ENCODE measurements at regions not wholly inside any gene's neighbourhood (a gene's known extent, or its start where the extent isn't known, plus 50 kb on each side); places are given as distances from the start of the nearest gene placed in this dataset.
"Not testable (repeated sequence)": the region's sequence is repeated elsewhere in the genome, so short reads cannot be mapped to it uniquely, and the experiment has no call there.

DNA sequence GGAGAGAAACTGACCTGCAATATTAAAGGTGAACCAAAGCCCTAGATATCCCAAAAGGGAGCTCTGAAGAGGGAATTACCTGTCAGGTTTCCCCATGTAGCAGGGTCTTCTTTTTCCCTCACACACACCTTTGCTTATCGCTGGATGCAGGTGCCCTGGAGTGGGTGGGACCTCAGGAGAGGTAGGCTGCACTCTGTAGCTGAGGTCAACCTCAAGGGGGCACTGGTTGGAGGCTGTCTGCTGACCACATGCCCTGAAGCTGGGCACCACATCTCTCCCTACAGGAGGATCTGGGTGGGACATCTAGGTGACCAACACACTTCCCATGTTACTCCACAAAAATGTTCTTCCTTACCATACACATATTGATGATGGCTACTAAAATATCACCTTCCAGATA lies 298.7 kb upstream of the USP25 start:
- no peak for DNase-seq (ENCODE audit: low spot score)

- DNase-seq (ENCODE audit: low spot score): no peak
These were observed 296.7 kb upstream of the USP25 start for GRCh38 chr21:15433091-15433490.

DNA sequence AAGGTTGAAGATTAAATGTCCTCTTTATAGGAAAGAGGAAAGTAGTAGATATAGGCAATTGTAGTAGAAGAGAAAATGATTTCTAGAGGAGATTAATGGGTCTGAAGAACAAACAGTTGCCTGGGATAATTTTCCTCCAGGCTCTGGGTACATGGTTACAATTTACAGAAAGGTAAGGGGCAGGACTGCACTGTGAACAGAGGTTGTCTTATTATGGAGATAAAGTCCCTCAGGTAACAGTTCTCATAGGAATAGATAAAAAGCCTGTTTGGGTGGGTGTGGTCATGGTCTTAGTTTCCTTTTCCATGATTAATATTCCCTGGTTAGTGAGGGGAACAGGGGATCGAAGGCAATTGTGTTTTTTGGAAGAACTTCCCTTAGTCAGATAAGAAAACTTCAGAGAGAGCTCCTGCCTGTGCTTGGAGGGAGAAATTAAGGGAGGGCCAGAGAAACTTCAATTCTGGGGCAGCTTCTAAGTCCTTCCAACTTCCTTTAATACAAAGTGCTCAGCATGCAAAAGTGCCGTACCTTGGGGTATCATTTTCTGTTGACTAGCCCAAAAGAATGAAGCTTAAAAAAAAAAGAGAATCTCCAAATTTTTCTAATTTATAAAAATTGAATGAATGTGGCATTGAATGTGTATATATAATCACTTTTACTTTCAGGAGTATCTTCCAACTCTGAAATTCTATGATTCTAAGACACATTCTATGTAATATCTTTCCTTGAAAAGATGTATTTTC lies 295.4 kb upstream of the USP25 start:
- DNase-seq (ENCODE audit: low spot score): no peak

DNA sequence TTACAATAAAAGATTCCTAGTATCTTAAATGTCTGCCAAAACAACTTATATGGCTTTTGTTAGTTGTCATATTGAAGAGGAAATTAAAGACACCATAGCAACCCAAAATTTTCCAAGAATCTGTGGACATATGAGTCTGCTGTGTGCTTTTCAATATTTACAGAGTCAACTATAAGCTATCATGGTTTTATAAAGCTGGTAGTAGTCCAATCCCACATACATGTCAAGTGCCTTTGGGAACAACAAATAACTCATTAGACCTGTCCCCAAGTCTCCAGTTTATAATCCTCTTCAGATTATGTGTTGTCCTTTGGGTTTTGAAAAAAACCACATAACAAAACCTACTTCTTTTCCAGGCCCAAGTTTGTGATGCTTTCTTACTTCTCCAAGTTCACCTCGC lies 293.8 kb upstream of the USP25 start:
- no peak for DNase-seq (ENCODE audit: low spot score)

DNA sequence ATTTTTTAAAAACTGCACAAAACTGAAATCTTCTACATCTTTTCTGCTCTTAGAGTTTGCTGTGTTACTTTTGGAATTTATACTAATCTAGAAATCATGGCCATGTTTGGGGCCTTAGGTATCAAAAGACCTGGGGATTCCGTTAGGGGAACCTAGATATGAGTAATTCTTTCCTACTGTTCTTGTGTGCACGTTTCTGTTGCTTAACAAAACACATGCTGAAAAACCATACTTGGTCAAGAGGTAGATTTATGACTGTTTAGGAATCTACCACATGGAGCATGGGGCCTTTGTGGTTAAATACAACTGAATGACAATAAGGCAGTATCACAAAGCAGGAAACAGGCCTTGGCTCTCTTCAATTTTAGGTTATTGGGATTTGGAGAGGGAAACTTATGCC lies 291.9 kb upstream of the USP25 start:
- no peak for DNase-seq (ENCODE audit: low spot score)

GRCh38 chr21:15439726-15440125 lies 290.1 kb upstream of the USP25 start:
- no peak for DNase-seq (ENCODE audit: low spot score)

DNA sequence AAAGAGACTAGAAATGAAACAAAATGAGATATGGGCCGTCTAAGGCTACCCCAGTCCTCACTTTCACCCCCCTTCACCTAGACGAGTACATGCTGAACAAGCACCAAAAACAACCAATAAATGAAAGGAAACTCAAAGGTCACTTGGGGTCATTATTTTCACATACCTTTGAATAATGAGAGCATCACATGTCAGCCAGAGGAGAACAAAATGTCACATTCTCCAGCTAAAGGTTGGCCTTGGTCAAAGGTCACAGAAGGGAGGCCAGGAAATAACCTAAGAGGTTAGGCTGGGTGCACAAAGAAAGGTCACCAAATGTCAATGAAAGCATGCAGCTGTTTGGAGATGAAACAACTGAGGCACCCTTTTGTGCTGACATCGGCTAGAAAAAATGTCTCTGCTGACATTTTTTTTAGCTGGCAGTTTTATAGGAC lies 288.7 kb upstream of the USP25 start:
- no peak for DNase-seq (ENCODE audit: low spot score)

- no peak for DNase-seq (ENCODE audit: low spot score)
These were observed 287.8 kb upstream of the USP25 start for GRCh38 chr21:15441992-15442391.

- DNase-seq (ENCODE audit: low spot score): no peak
These were observed 286.9 kb upstream of the USP25 start for GRCh38 chr21:15442743-15443469.

- DNase-seq (ENCODE audit: low spot score): no peak
These were observed 286.1 kb upstream of the USP25 start for GRCh38 chr21:15443740-15444117.

DNA sequence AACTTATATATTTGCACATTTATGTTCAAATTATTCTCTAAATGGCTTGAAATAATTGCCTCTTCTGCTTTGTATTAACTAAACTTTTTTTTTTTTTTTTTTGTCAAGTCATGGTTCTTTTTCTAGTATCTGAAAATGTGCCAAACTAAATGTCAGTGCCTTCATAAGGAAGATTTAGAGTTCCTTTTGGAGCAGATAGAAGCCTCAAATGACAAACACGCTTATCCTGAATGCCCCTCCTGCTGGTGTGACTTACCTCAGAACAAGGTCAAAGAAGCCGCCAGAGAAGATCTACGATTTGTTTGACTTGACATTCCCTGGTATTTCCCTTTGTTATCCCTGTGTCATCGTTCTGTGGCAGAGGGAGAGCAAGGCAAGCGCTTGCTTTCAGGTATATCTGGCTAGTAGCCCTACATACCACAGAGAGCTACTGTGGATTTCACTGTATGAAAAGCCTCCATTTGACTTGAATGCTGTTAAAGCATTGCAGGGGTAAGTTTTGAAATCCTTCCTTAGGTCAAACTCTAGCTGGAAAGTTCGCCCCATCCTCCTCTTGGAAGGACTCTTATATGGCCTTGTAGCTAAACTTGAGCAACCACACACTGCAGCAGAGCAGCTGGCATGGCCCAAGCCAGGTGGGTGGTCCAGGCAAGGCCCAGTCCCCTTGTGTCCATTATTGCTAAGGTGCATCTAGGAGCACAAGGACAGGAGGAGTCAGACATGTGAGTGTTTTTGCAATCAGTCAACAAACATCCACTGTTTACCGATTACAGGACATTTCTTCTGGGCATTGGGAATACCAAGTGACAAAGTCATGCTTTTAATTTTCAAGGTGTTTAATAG lies 285.4 kb upstream of the USP25 start:
- DNase-seq (ENCODE audit: low spot score): no peak

DNA sequence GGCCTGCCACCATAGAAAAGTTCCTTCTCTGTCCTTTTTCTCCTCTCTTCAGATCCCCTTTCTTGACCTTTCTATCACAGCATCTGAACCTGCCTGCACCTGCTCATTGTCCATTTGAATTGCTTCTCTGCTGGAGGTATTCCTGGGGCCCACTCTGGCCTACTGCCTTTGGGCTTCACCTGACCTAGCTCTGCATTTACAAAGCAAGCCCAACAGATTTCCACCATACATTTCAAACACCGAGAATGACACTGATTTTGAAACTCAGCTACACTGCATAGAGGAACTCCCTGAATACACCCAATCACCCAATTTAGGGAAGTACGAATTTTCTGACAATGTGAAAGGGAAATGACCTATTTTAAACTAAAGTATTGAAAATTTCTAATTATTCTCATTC lies 284.5 kb upstream of the USP25 start:
- peak; percentile 37 for DNase-seq (ENCODE audit: low spot score)

- peak; percentile 60 for DNase-seq (ENCODE audit: low spot score)
These were observed 283.6 kb upstream of the USP25 start for GRCh38 chr21:15446223-15446622.

- DNase-seq (ENCODE audit: low spot score): no peak
These were observed 280.2 kb upstream of the USP25 start for GRCh38 chr21:15449556-15449955.

DNA sequence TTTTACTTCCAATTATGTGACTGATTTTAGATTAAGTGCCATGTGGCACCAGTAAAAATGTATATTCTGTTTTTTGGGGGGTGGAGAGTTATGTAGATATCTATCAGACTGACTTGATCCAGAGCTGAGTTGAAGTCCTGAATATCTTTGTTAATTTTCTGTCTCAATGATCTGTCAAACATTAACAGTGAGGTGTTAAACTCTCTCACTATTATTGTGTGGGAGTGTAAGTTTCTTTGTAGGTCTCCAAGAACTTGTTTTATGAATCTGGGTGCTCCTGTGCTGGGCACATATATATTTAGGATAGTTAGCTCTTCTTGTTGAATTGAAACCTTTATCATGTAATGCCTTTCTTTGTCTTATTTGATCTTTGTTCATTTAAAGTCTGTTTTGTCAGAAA lies 276.5 kb upstream of the USP25 start:
- DNase-seq (ENCODE audit: low spot score): no peak

GRCh38 chr21:15453785-15454184 lies 276.0 kb upstream of the USP25 start:
- DNase-seq (ENCODE audit: low spot score): not testable (repeated sequence)

- not testable (repeated sequence) for DNase-seq (ENCODE audit: low spot score)
These were observed 274.9 kb upstream of the USP25 start for GRCh38 chr21:15454931-15455330.

GRCh38 chr21:15455819-15456462 lies 273.8 kb upstream of the USP25 start:
- no peak for DNase-seq (ENCODE audit: low spot score)

DNA sequence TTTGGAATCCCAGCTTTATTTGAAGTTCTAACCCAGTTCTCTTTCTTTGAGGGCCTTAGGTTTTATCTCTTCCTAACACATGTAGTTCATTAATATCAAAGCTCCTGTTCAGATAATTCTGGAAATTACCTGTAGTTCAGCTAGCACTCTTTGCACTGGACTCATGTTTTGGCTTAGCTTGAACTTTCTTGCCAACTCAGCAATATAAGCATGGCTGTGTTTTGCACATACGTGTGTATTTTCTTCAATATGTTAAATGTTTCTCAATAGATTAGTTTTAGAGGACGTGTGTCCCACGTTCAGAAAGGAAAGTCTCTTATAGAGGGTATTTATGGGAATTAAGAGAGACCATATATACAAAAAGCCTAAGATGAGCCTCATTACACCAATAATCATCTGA lies 271.8 kb upstream of the USP25 start:
- no peak for DNase-seq (ENCODE audit: low spot score)

DNA sequence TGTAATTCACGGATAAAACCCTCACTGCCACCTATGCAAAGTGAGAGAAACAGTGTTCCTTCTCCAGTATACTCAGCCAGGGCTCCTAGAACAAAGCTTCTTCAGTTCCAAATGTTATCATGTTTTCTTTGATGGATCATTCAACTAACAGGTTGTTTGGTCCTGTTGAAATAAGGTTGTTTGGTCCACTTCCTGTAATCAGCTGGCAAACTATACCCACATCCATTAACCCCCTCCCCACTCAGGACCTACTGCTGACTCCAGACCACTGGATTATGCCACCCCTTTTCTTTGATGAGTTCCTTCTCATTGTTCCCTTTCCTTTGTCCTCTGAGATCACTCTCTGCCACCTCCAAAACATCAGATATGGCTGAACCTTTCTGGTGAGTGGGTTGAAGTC lies 267.7 kb upstream of the USP25 start:
- no peak for DNase-seq (ENCODE audit: low spot score)

GRCh38 chr21:15466329-15466728 lies 263.5 kb upstream of the USP25 start:
- DNase-seq (ENCODE audit: low spot score): no peak

DNA sequence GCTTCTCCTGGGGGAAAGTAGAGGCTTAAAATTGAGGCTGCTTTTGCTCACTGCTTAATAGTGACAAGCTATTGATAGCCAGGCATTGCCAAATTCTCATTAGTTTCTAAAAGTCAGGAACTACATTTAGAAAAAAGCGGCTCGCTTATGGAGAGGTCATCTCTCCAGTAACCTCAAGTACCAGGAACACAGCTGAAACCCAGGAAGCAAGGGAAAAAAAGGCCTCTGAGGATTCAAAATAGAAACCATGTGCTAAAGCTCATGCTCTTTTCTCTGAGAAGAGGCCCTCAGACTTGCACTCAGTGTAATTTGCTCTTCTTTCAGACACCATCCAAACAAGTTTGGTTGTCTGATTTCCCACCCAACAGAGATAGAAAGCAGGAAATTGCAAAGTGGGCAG lies 261.4 kb upstream of the USP25 start:
- no peak for DNase-seq (ENCODE audit: low spot score)
